ENCODE measurements at regions not wholly inside any gene's neighbourhood (a gene's known extent, or its start where the extent isn't known, plus 50 kb on each side); places are given as distances from the start of the nearest gene placed in this dataset.

DNA sequence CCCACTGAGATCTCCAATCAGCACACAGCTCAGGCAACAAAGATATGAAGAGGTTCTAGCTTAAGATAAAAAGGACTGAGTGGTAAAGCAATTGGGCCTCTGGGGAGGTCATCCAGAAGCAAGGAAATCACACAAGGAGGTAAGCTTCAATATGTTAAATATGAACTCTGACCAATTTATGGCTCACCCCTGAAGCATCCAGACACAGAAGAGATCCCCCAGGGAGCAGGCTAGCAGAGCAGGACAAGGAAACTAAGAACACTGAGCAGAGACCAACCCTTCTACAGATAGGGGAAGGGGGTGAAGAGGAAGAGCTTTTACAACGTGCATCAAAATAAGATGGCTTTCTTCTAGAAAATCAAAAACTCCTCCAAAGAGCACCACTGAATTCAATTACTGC, 616.2 kb downstream of the DNAH5 start:
- DNase-seq, result no peak

DNA sequence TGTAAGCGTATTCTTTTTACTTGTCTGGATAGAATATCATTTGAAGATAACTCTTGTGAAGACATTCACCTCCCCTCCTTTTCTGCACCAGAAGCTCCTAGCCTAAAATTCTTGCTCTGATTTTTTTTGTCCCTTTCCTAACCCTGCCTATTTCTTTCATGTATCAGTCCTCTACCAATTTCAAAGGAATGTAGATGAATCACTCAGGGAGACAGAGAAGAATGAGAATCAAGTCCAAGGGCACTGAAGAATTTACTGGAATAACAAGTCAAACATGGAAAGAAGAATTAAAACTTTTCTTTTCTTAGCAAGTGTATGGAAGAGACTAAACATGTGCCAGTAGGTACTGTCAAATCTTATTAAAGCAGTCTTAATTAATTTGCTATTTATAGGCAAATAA, 618.7 kb downstream of the DNAH5 start:
- DNase-seq, result no peak

DNA sequence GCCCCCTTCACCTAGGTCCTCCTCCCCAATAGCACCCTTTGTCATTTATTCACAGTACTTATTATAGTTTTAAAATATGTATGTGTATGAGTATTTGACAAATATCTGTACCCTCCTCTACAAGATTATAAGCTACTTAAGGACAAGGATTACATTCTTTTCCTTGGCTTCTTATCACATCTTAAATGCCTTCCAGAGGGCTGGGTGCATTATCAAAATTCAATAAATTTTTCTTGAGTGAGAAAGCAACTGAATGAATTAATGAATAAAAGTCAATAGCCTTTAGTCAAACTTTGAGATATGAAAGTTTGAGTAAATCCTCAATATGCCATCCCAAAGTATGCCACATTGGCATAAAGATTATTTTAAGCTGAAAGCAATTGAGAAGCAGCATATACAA, 621.7 kb downstream of the DNAH5 start:
- no peak for DNase-seq

DNA sequence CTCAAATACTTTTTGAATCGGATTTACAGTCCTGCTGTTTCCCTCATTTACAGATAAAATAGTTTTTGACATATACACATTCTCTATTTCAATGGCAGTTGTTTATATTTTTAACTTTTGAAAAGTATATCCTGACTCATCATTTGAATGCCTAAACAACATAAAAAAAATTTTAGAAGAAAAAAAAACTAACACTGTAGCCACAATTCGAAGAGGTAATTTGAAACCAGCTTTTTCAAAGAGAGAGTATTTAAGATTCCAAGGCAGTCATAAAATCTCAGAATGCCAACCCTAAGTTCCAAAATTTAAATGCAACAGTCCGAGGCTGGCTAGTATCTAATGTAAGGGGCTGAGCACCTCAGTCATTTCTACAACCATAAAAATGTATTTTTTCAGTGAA, 626.8 kb downstream of the DNAH5 start:
- DNase-seq, result no peak

DNA sequence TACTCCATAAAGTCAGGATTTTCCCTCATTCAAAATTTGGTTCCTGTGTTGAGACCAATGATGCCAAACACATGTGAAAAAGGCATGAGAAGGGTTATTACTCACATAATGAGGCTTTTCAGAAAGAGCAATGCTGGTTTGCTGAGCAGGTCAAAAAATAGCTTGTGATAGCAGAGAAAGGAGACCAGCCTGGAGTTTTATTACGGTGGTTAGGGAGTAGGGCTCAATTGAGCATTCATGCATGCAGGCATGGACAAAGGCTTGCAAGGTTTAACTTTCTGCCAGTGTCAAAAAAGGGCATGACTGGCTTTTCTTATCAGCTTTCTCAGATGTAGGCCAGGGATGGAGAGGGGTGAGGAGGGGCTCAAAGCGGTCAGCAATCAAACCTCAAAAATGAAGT, 628.3 kb downstream of the DNAH5 start:
- DNase-seq, result no peak

DNA sequence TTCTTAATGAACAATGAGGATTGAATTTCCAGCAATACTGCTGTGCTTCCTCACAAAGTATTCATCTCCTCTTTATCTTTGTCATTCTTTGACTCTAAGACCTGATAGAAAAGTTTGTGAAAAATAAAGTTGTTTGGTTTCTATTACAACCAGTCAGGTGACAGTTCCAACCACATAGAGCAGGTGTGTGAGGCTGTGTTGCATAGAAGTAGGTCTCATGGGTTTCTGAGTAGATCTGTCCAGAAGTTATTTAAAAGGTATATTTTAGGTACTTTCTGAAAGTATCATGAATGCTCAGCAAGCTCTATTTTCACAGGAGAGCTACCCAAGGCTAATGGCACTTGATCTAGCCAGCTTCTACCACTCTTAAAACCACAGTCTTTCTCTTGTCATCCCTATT, 637.0 kb downstream of the DNAH5 start:
- DNase-seq, result no peak

DNA sequence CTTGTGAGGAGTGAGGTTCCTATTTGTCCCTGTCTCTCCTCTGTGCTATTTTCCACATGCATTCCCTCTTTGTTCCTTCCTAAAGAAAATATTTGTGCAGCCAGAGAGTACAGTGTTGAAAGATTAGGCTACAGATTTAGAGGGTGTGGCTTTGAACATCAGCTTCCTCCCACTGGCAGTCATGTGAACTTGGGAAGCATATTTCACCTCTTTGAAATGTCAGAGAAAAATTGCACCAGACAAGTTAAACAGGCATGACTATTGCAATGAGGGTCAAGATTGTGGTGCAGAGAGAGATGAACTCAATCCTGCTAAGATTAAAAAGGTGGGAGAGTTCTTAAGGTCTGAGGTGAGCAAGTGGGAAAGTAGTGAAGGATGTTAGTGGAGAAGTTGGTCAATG, 641.0 kb downstream of the DNAH5 start:
- no peak for DNase-seq

DNA sequence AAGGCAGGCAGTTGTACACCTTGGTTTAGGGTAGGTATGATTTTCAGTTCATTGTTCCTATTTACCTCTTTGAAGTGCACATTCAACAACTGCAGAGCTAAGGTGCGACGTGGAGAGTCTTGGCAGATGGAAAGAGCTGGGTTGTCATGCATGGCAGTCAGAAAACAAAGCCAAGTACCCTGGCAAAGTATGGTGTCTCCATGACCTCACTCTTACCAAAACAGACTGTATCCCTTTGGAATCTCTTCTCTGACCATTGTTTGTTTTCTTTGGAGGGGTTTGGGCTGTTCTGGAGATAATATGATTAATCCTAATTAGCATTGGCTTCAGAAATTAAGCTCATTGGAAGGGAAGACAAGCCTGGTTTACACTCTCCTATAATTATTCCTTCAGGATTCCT, 665.7 kb downstream of the DNAH5 start:
- DNase-seq, result no peak

DNA sequence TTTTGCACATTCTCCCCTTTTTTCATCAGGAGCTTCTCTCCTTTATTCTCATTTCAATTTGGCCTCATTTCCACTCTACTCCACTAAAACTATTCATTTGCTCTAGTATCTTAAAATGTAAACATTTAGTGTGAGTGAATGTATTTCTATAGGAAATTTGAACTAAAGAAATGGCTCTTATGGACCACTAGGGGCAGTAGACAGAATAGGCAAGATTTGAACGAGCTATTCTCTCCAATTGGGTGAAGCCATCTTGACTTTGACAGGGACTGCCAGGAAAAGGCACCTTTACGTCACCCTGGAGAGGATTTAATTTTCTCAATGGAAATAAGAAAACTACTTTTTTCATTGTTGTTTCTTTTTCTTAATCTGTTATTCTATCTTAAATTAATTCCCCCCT, 666.3 kb downstream of the DNAH5 start:
- DNase-seq, result no peak

DNA sequence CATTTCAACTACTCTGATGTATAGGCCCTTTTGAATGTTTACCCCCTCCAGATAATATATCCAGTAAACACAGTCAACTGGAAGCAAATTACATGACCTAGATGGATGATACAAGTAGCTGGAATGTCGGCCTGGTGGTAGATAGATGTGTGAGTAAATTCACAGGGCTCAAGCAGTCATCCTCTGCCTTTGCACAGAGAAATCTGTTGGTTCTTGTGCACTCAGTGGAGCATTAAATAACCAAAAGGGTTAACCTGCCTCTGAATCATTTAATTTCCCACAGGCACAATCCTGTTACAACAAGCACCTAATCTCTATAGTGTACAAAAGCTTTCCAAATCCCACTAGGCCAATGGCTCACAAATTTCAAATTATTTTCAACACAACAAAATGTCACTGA, 668.3 kb downstream of the DNAH5 start:
- DNase-seq, result no peak

DNA sequence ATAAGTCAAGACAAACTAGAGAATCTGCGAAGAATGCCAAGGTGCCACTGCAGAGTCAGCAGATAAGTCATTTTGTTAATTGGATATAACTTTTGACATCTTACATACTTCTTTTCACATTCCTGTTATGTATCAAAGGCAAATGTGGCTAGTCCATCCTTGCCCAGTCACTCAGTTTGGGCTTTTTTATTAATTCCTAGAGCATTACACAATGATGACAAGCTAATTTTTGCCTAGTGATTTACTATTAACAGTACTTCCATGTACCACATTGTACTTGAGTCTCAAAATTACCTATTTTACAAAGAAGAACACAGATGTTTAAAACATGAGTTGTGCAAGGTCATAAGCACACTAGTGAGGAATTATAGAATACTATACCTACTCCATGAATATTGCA, 680.8 kb downstream of the DNAH5 start:
- DNase-seq, result no peak

DNA sequence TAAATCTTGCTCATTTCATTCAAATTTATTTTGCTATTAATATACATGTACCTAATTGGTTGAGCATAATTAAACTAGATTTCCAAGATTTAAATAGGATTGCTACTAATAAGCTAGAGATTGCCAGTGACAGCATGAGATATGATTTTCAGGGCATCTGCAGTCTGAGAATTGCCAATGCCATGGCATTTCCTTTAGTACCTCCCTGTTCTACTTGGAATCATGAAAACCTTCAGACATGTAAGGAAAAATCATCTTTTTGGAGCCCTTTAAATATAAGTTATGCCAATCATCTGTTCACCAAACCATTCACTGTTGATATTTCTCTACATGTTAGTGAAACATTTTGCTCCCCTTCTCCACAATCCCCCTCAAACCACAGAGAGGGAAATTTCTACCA, 691.4 kb downstream of the DNAH5 start:
- no peak for DNase-seq

DNA sequence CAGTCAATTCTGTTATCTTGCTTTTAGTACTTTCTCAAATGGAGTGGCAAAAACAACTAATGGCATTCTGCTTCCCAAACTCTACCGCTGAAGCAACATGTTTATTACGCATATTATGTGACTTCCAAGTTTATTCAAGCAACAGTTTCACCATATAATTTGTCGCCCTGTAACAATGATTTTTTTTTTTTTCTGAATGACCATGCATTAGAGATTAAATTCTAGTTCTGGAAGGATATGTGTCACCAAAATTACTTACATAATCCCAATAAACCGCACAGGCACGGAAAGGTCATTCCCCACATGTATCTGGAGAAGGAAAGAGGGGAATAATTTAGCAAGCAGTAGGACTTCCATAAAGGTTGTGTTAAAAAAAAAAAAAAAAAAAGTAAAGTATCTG, 691.8 kb downstream of the DNAH5 start:
- DNase-seq, result no peak

DNA sequence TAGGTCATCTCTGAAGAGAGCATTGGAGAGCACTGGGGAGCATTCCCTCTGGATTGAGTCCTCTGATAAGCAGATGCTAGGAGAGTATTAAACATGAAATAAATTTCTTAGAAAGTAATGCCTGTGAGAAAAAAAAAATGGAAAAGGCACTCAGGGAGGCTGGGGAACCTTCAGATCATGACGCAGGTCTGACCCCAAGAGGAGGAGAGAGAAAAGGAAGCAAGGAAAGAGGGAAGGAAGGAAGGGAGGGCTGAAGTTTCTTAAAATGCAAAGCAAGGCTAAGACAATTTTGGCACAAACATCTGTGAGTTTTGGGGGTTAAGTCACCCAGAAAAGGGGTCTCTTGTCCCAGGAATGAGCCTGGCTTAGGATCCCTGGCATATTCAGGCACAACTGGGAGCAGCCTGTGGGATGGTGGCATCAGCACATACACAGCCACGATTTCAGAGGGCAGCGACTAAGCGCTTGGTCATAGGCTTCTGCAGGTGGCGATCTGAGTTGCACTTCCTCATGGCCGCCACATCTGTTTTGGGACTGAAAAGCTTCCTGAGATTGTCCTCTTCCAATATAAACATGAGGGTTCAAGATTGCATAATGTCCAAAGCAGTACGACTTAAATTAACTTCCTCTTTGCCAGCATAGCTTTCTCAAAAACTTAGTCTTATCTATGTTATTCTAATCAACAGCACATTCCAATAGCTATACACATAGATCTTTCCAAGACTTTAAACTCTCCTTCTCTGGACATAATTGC, 692.7 kb downstream of the DNAH5 start:
- peak; percentile 5 for DNase-seq

DNA sequence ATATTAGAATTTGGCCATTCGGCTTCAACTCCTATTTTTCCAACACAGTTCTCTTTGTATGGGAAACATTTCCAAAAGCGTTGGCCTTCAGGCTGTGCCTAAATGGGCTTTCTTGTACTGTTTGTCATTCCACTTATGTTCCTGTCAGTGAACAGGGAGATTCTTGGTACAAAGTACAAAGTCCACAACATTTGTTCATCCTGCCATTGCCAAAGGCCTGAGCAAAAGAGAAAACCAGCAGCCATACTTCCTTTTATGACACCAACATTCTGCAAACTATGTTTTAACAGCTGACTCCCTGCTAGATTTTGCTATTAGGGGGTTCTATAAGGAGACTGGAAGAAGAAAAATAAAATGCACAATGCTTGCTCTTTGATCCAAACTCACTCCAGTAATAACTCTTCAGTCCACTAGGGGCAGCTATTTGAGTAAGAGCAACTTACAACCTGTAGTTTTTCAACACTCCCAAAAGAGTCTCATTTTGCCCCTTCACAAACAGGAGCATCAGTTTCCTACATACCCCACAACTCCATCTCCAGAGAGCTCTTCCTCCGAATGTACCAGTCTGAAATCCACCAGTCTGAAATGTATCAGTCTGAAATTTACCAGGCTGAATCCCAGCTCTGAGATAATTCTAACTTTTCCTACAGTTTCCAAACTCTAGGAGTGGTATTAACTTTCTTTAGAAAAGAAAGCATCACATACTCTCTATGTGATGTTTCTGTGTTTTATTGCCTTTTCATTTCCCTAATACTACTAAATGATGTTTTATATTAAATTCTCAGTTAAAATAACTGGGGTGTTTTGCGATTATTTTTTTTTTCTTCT, 693.8 kb downstream of the DNAH5 start:
- DNase-seq, result peak; percentile 5

DNA sequence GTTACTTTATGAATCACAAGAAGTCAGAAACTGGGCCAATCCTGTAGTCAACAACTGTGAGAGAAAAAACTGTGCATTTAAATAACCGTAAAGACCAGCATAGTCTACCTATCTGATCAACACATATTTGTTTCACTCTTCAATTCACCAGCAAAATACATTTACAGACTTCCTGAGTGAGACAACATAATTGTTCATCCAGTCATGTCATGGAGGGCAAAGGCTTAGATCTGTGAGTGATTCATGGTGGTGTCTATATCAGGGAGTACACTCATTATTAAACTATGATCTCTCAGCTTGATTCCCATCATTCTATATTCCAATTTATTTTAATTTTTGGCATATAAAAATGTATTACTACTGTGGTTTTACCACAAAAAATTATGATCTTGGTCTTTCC, 694.6 kb downstream of the DNAH5 start:
- DNase-seq, result no peak

DNA sequence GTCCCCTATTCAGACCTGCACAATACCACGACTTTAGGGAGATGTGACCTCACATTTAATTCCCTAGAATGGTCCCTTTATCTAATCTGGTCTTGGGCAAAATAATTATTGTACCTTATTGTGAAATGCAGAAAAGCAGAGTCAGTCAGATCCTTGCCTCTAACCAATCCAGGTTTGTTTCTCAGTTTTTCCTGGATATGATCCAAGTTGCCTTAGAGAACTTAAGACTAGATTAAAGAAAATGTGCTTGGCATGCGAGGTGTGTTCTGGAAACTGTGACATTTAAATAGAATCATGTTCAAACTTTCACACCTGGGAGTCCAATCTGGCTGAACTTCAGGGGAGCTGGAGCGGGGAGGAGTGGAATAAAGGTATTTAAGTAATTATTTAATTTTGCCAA, 696.2 kb downstream of the DNAH5 start:
- no peak for DNase-seq

DNA sequence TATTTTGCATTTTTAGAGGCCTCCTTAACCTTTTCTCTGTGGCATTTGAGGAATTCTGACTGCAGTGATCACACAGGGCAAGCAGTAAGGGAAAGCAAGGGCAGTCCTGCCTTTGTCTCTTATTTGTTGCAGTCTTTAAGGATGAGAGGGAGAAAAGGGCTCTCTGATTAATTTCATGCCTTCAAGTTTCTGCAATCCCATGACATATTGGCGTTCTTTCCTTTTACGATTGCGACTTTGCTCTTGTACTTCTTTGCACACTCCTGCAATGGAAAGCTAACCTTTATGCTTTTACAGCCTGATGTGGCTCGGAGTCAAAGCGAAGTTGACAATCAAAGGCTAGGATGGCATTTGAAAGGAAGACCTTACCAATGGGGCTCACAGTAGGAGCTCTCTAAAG, 698.4 kb downstream of the DNAH5 start:
- no peak for DNase-seq

DNA sequence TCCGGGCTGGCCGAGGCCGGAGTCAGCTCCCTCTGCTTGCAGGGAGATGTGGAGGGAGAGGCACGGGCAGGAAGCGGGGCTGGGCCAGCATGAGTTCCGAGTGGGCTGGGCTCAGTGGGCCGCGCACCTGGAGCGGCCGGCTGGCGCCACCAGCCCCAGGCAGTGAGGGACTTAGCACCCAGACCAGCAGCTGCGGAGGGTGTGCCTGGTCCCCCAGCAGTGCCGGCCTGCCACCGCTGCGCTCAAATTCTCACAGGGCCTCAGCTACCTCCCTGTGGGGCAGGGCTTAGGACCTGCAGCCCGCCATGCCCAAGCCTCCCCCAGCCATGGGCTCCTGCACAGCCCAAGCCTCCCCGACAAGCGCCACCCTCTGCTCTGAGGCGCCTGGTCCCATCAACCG, 700.3 kb downstream of the DNAH5 start:
- DNase-seq, result no peak

DNA sequence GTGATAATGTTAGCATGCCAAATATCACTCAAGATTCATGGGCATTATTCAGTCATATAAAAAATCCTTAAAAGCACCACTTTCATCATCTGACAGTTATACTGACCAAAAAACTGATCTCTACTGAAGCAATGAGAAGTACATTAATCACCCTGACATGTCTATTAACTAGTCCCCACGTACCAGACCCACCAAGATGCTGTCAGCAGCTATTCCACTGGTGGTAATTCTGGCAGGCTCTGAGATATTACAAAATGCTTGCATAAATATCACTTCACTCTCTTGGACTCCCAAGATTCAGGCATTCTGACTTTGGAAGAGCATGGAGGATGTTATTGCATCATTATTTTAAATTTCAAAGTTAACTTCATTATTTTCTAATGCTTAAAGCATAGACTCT, 717.0 kb downstream of the DNAH5 start:
- no peak for DNase-seq

DNA sequence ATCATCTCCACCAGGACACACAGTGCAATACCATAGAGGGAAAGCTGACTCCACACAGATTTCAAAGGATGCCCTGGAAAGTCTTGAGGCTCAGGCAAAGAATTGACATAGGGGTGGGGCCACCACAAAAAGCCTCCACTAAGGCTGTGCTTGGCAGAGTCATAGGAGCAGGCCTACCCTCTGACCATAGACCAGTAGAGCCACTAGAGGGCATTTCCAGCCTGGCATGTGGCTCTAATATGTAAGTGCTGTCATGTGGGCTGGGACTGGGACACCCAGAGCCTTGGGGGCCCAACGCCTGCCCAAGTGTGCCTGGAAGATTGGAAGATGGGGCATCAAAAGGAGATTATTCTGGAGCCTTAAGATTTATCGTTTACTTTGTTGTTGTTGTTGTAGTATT, 726.0 kb downstream of the DNAH5 start:
- DNase-seq, result no peak

DNA sequence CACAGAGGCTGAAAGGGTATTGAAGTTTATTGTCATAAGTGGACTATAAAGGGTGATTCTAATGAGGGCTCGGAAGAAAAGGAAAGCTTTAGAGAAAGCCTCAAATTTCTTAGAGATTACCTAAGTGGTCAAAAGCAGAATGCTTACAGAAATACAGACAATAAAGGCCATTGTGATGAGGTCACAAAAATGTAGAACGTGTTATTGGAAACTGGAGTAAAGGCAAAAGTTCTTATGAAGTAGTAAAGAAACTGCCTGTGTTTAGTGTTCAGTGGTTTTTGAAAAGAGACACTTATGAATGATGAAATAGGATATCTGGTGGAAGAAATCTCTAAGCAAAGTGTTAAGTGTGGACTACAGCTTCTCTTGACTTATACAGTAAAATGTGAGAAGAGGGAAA, 726.9 kb downstream of the DNAH5 start:
- DNase-seq, result no peak

DNA sequence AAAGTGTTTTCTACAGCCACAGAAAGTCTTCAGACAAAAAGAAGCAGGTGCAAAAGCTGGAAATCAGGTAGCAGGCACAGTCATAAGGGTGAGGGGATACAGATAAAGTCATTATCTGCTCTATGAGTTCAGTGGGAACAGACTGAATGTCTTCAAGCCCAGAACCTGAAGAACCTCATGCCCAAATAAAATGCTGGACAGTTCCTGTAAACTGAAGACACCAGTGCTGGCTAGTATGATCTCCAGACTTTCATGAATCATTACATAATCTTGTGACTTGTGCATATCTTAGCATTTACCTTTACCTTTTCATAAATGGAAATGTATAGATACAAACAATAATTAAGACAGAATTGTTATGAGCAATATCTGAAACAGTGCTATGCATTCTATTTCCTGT, 728.7 kb downstream of the DNAH5 start:
- DNase-seq, result no peak

DNA sequence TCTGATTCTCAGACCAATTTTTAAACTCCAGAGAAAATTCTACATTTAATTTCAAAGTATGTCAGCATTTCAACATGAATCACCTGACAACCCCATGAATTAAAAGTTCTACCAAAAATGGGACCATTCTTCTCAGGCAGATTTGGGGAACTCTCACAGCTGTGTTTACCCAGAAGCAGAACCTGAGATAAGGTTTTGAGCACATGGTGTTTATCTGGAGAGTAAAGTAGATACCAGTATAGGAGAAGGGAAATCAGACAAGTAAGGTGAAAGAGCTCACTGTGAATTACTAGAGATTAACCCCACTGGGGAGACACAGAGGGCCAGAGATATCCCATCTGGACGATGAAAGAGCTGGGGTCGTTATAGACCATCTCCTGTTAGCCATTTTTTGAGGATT, 729.1 kb downstream of the DNAH5 start:
- no peak for DNase-seq

DNA sequence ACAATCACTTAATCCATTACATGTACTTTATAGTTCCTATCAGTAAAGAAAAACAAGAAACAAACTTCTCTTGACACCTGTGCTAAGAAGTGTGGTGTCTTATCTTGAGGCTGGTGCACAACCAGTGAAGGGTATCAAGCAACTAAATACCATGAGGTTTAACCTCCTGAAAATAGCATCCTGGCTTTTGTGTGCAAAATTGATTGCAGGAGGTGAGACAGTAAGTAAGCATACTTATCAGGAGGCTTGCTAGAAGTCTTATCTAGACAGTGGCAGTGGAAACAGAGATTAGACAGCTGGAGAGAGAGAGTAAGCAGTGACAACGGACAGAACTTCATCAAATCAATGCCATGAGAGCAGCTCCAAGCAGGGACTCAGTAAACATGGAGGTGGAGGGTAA, 730.3 kb downstream of the DNAH5 start:
- no peak for DNase-seq
